ENCODE measurements at regions not wholly inside any gene's neighbourhood (a gene's known extent, or its start where the extent isn't known, plus 50 kb on each side); places are given as distances from the start of the nearest gene placed in this dataset.

GRCh38 chr5:136924490-136924889, 559.1 kb upstream of the TRPC7 start:
- Histone ChIP-seq H3K27ac (no peak overlapping the region), H3K27me3 (ENCODE audit: low read depth) (no peaks in the 10 kb centered on the region), H3K36me3 (no peaks in the 10 kb centered on the region), H3K4me1 (no peaks in the 10 kb centered on the region), H3K4me3 (no peak overlapping the region), H3K9me3 (no peaks in the 10 kb centered on the region)
- no peak for DNase-seq
- intact Hi-C loops (cut with DNase I), result no loop called here
- TF ChIP-seq CTCF (IDR thresholded peaks at IDR 0.05), result no peak
- no peak for ATAC-seq

GRCh38 chr5:136910625-136911024, 545.3 kb upstream of the TRPC7 start:
- no peaks in the 10 kb centered on the region for H3K36me3 ChIP-seq
- no peak overlapping the region for H3K27ac ChIP-seq
- ATAC-seq (no peak), DNase-seq (no peak)
- H3K4me3 ChIP-seq, result no peak overlapping the region
- no peaks in the 10 kb centered on the region for H3K27me3 ChIP-seq (ENCODE audit: low read depth)
- intact Hi-C loops (cut with DNase I), result no loop called here
- no peak for TF ChIP-seq CTCF (IDR thresholded peaks at IDR 0.05)
- no peaks in the 10 kb centered on the region for H3K9me3 ChIP-seq
- no peaks in the 10 kb centered on the region for H3K4me1 ChIP-seq

- intact Hi-C loops (cut with DNase I), result no loop called here
- Histone ChIP-seq H3K27me3 (ENCODE audit: low read depth) (no peaks in the 10 kb centered on the region), H3K27ac (no peak overlapping the region), H3K9me3 (no peaks in the 10 kb centered on the region), H3K4me1 (no peaks in the 10 kb centered on the region), H3K36me3 (no peaks in the 10 kb centered on the region), H3K4me3 (no peak overlapping the region)
- DNase-seq (no peak), ATAC-seq (no peak)
- TF ChIP-seq CTCF (IDR thresholded peaks at IDR 0.05), result no peak
Observed at GRCh38 chr5:136909906-136910305, 544.6 kb upstream of the TRPC7 start.

- Histone ChIP-seq H3K36me3 (no peaks in the 10 kb centered on the region), H3K9me3 (no peaks in the 10 kb centered on the region), H3K27ac (no peak overlapping the region), H3K4me1 (no peaks in the 10 kb centered on the region), H3K27me3 (ENCODE audit: low read depth) (no peaks in the 10 kb centered on the region), H3K4me3 (no peak overlapping the region)
- no peak for DNase-seq
- no peak for ATAC-seq
- no peak for TF ChIP-seq CTCF (IDR thresholded peaks at IDR 0.05)
- intact Hi-C loops (cut with DNase I), result no loop called here
Observed at GRCh38 chr5:136907371-136907770, 542.0 kb upstream of the TRPC7 start.

GRCh38 chr5:136906545-136906944, 541.2 kb upstream of the TRPC7 start:
- intact Hi-C loops (cut with DNase I), result no loop called here
- no peak for DNase-seq

More at GRCh38 chr5:136906545-136906944, 541.2 kb upstream of the TRPC7 start:
- TF ChIP-seq CTCF (IDR thresholded peaks at IDR 0.05), result no peak
- Histone ChIP-seq H3K36me3 (no peaks in the 10 kb centered on the region), H3K27ac (no peak overlapping the region), H3K9me3 (no peaks in the 10 kb centered on the region), H3K4me1 (no peaks in the 10 kb centered on the region), H3K27me3 (ENCODE audit: low read depth) (no peaks in the 10 kb centered on the region), H3K4me3 (no peak overlapping the region)
- ATAC-seq, result no peak
